ENCODE measurements at regions not wholly inside any gene's neighbourhood (a gene's known extent, or its start where the extent isn't known, plus 50 kb on each side); places are given as distances from the start of the nearest gene placed in this dataset.

- DNase-seq (ENCODE audit: low read depth, low spot score), result no peak
Observed at GRCh38 chr6:147905711-147906110, 397.2 kb downstream of the SAMD5 start.

DNA sequence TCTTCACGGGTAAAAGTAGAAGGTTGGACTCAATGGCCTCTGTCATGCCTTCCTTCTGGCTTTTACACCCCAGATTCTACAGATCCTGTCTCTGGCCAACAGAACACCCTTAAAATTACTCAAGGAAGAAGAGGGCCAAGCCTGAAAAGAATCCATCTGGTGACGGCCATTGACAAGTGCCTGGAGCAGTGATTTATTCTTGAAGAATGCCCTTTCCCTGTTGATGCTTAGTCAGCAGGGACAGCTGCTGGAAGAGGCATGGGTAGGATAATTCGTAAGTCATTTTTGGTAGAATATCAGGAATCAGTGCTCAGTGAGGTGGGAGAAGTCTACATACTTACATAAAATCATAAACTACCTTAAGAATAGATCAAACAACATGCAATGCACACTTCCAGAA lies 397.9 kb downstream of the SAMD5 start:
- no peak for DNase-seq (ENCODE audit: low read depth, low spot score)

GRCh38 chr6:147909640-147910039 lies 401.1 kb downstream of the SAMD5 start:
- DNase-seq (ENCODE audit: low read depth, low spot score), result no peak

- no peak for DNase-seq (ENCODE audit: low read depth, low spot score)
Observed at GRCh38 chr6:147910281-147910680, 401.8 kb downstream of the SAMD5 start.

- no peak for DNase-seq (ENCODE audit: low read depth, low spot score)
Observed at GRCh38 chr6:147911057-147911456, 402.6 kb downstream of the SAMD5 start.

DNA sequence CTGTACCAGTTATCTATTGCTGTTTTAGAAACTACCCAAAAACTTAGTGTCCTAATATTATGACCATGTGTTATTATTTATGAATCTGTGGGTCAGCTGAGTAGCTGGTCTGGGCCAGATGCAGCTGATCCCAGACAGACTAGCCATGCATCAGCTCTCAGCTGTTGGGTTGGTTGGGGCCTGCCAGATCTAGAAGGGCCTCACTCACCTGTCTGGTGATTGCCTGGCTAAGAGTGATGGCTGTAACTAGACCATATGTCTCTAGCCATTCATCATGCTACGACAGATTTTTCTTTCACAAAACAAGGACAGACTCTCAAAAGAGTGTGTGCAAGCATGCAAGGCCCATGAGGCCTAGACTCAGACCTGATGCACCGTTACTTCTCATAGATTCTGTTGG lies 403.2 kb downstream of the SAMD5 start:
- DNase-seq (ENCODE audit: low read depth, low spot score), result no peak

GRCh38 chr6:147922799-147923198 lies 414.3 kb downstream of the SAMD5 start:
- no peak for DNase-seq (ENCODE audit: low read depth, low spot score)

DNA sequence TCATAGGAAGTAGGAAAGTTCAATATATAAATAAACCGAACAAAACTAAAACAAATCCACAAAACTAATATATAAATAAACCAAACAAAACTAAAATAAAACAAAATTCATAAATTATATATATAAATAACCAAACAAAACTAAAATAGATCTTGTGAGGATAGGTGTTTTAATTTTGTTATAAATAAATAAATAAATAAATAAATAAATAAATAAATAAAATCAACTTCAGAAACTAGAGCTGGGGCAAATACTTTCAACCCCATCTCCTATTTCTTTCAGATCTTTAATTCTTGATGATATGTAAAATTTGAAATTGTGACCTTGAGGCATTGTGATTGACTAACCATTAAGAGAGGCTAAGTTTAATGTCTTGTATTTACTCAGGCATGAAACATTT lies 416.1 kb downstream of the SAMD5 start:
- no peak for DNase-seq (ENCODE audit: low read depth, low spot score)

DNA sequence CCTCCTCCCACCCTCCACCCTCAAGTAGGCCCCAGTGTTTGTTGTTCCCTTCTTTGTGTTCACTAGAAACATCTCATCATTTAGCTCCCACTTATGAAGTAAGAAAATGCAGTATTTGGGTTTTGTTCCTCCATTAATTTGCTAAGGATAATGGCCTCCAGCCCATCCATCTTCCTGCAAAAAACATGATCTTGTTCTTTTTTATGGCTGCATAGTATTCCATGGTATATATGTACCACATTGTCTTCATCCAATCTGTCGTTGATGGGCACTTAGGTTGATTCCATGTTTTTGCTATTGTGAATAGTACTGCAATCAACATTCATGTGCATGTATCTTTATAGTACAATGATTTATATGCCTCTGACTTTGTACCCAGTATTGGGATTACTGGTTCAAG lies 416.8 kb upstream of the SASH1 start:
- no peak for DNase-seq (ENCODE audit: low read depth, low spot score)

- no peak for DNase-seq (ENCODE audit: low read depth, low spot score)
Observed at GRCh38 chr6:147930745-147931144, 411.9 kb upstream of the SASH1 start.

- DNase-seq (ENCODE audit: low read depth, low spot score), result no peak
Observed at GRCh38 chr6:147933224-147933623, 409.4 kb upstream of the SASH1 start.

- no peak for DNase-seq (ENCODE audit: low read depth, low spot score)
Observed at GRCh38 chr6:147935656-147936055, 407.0 kb upstream of the SASH1 start.

DNA sequence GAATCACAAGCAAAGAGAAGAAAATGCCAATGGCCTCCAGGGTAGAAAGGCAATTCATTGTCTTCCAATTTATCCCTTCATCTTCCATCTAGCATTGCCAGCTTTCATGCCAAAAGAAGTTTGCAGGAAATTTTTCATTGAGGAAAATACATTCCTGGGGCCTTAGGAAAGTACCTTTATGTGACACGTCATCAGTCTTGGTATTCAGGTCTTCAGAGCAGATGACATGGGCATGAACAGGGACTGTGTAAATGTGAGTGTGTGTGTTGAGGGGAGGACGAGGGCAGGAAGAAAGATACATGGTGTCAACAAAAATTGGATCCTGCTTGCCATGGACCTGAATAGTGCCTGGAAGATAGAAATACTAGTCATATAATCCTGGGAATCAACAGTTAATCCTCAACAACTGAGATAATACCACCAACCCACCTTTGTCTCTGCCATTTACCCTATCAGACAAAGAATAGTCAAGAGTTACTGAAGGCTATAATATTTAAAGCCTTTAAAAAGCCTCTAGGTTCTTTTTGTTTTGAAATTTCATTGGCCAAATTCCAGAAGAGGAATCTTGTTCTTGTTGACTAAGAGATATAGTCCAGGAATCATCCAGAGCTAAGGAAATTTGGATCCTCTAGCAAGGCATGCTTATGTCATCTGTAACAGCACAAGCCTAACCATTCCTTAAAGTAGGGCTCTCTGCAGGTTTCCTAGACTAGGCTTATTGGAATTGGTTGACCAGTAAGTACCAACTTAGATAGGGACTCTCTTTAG lies 405.8 kb upstream of the SASH1 start:
- no peak for DNase-seq (ENCODE audit: low read depth, low spot score)

- DNase-seq (ENCODE audit: low read depth, low spot score), result no peak
Observed at GRCh38 chr6:147941143-147941542, 401.5 kb upstream of the SASH1 start.

GRCh38 chr6:147942363-147942762 lies 400.3 kb upstream of the SASH1 start:
- DNase-seq (ENCODE audit: low read depth, low spot score), result no peak

DNA sequence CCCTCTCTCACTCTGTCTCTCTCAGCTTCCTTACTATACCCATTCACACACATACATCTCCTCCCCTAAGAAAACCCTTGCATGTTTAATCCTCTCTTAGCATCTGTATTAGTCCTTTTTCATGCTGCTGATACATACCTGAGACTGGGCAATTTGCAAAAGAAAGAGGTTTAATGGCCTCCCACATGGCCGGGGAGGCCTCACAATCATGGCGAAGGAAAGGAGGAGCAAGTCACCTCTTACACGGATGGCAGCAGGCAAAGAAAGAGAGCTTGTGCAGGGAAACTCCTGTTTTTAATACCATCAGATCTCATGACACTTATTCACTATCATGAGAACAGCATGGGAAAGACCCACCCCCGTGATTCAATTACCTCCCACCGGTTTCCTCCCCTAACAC lies 398.5 kb upstream of the SASH1 start:
- DNase-seq (ENCODE audit: low read depth, low spot score), result no peak

GRCh38 chr6:147947521-147947920 lies 395.1 kb upstream of the SASH1 start:
- no peak for DNase-seq (ENCODE audit: low read depth, low spot score)

GRCh38 chr6:147949981-147950622 lies 392.5 kb upstream of the SASH1 start:
- no peak for DNase-seq (ENCODE audit: low read depth, low spot score)

DNA sequence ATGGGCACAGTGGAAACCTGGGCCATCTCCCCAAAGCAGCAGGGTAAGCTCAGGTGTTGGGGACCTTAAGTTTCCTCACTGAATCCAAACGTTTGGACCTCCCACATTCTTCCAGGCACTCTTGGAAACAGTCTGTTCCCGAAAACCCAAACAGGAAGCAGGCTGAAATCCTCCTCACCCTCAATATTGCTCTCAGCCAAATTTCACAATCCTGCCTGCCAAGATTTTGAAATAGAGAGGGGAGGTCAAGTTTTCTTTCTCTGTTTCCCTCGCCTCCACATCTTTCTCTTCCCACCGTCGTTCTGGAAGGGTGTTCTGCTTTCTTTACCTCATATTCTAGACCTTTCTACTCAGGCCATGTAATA lies 392.0 kb upstream of the SASH1 start:
- no peak for DNase-seq (ENCODE audit: low read depth, low spot score)

DNA sequence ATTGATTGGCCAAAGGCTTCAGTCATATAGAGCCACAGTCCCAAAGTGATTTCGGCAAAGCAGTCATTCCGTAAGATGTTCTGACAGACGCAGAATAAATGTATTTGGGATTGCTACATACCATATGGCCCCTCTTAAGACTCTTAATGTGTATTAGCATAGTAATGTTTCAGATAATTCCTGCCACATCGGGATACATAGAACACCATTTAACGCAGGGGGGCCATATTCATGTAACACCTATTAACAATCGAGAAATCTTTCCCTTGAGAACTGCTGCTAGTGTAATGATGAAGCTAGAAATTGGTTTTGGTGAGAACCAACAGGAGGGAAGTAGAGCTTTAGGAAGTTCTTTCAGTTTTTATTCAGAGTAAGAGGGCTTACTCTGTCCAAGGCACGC lies 390.9 kb upstream of the SASH1 start:
- DNase-seq (ENCODE audit: low read depth, low spot score), result no peak

- DNase-seq (ENCODE audit: low read depth, low spot score), result no peak
Observed at GRCh38 chr6:147954938-147955337, 387.7 kb upstream of the SASH1 start.

GRCh38 chr6:147958683-147959082 lies 384.0 kb upstream of the SASH1 start:
- DNase-seq (ENCODE audit: low read depth, low spot score), result no peak

- DNase-seq (ENCODE audit: low read depth, low spot score), result no peak
Observed at GRCh38 chr6:147961481-147962141, 381.0 kb upstream of the SASH1 start.
